Transverse colon (tissue), 4 donors: ENCODE measurements at regions not wholly inside any gene's neighbourhood (a gene's known extent, or its start where the extent isn't known, plus 50 kb on each side); places are given as distances from the start of the nearest gene placed in this dataset.

Experiments
- CTCF ChIP-seq, 5 experiments: fragments of 200-600 bp in 3 of 5; fragments of 450-650 bp in 2 of 5; sonication (generic) in 3 of 5; IDR thresholded peaks; 1 replicate in 2 of 5; 2 replicates in 3 of 5; pipeline ENCODE4 v1.5.1; 2016 to 2017; ENCODE audit warnings: antibody characterized with exemption in 5 of 5, inconsistent platforms in 3 of 5, mild to moderate bottlenecking in 2 of 5, moderate library complexity in 1 of 5
- EP300 ChIP-seq: sonication (generic); formaldehyde crosslinking; IDR thresholded peaks from one replicate; pipeline ENCODE4 v1.6.1; 2017; ENCODE audit warnings: antibody characterized with exemption, low read depth
- POLR2A ChIP-seq: fragments of 450-650 bp; IDR thresholded peaks from one replicate; pipeline ENCODE4 v1.6.1; 2016; ENCODE audit warnings: antibody characterized with exemption, mild to moderate bottlenecking, moderate library complexity
- POLR2AphosphoS5 ChIP-seq, 3 donors: sonication (generic); formaldehyde crosslinking; IDR thresholded peaks; one replicate each; pipeline ENCODE4 v1.6.1; 2016; ENCODE audit warnings: antibody characterized with exemption in 3 of 3

GRCh38 chr20:12599494-12599893, 409.3 kb upstream of the SPTLC3 start:
- TF ChIP-seq CTCF (IDR thresholded peaks at IDR 0.05) (no peak), POLR2AphosphoS5 (IDR thresholded peaks at IDR 0.05) (no peak), POLR2A (no peak), EP300 (no peak)
